ENCODE measurements at regions not wholly inside any gene's neighbourhood (a gene's known extent, or its start where the extent isn't known, plus 50 kb on each side); places are given as distances from the start of the nearest gene placed in this dataset.

GRCh38 chr17:45676695-45677094, 107.4 kb upstream of the CRHR1 start:
- peaks cover 33% of the 10 kb centered on the region for H3K27me3 Mint-ChIP-seq
- peaks cover 7% of the 10 kb centered on the region for H3K9me3 Mint-ChIP-seq (ENCODE audit: insufficient read depth)

GRCh38 chr17:45677770-45678169, 106.3 kb upstream of the CRHR1 start:
- ATAC-seq (ENCODE audit: low read depth): no peak
- H4K20me1 ChIP-seq (ENCODE audit: control insufficient read depth, insufficient read depth, low read length, poor library complexity, severe bottlenecking): no peaks in the 10 kb centered on the region
- Mint-ChIP-seq H3K27me3 (peaks cover 41% of the 10 kb centered on the region), H3K4me3 (no peak overlapping the region), H3K27ac (no peak overlapping the region), H3K4me1 (no peaks in the 10 kb centered on the region), H3K9me3 (ENCODE audit: insufficient read depth) (peaks cover 7% of the 10 kb centered on the region)
- ChIA-PET CTCF (no interaction called here), POLR2A (no interaction called here)
- H3K9me3 ChIP-seq (ENCODE audit: control extremely low read depth in 1 of 3, control insufficient read depth in 2 of 3, insufficient read depth in 1 of 3, low read length in 2 of 3): peaks cover 0 to 4% (median 2%) of the 10 kb centered on the region in 3 donors
- H3K27ac ChIP-seq (ENCODE audit: low read length in 2 of 2): no peak overlapping the region
- no peaks in the 10 kb centered on the region for H3K36me3 ChIP-seq (replicated peaks in 1 of 2; ENCODE audit: control extremely low read depth in 1 of 2, control insufficient read depth in 1 of 2, extremely low read depth in 1 of 2, insufficient read depth in 2 of 2, low read length in 1 of 2)
- H3K4me1 ChIP-seq (ENCODE audit: control insufficient read depth in 2 of 2, insufficient read depth in 2 of 2, low read length in 2 of 2): no peaks in the 10 kb centered on the region
- 86% methylated on average over 1 of the region's 3 CpGs for whole genome bisulfite sequencing (ENCODE audit: insufficient coverage)
- intact Hi-C loops (cut with micrococcal nuclease): no loop called here
- no peak overlapping the region for H3K4me2 ChIP-seq (replicated peaks; ENCODE audit: low read depth, low read length, poor library complexity, severe bottlenecking)
- H2AFZ ChIP-seq (ENCODE audit: insufficient read depth, low read depth, low read length, poor library complexity, severe bottlenecking): no peak overlapping the region
- no peak overlapping the region for H3K4me3 ChIP-seq (ENCODE audit: control extremely low read depth in 1 of 5, extremely low read depth in 1 of 5, insufficient read depth in 1 of 5, low read depth in 2 of 5, low read length in 4 of 5)
- TF ChIP-seq EZH2 (IDR thresholded peaks at IDR 0.05; ENCODE audit: borderline replicate concordance, insufficient read depth, low read depth, low read length, poor library complexity, severe bottlenecking): no peak
- no peak for TF ChIP-seq CTCF (IDR thresholded peaks at IDR 0.05)
- peaks cover 0 to 14% (median 0%) of the 10 kb centered on the region in 4 experiments for H3K27me3 ChIP-seq (replicated peaks in 1 of 4; ENCODE audit: control extremely low read depth in 1 of 4, control insufficient read depth in 3 of 4, insufficient read depth in 4 of 4, low read length in 3 of 4)
- no peak overlapping the region for H3K9ac ChIP-seq (ENCODE audit: low read length)
- no peak for DNase-seq
- H3K79me2 ChIP-seq (ENCODE audit: control insufficient read depth, insufficient read depth, low read length): no peaks in the 10 kb centered on the region

More at GRCh38 chr17:45676695-45677094, 107.4 kb upstream of the CRHR1 start:
- H4K20me1 ChIP-seq (ENCODE audit: control insufficient read depth, insufficient read depth, low read length, poor library complexity, severe bottlenecking): no peaks in the 10 kb centered on the region
- no peak overlapping the region for H3K27ac ChIP-seq (ENCODE audit: low read length in 2 of 2)
- peaks cover 0 to 8% (median 2%) of the 10 kb centered on the region in 3 donors for H3K9me3 ChIP-seq (ENCODE audit: control extremely low read depth in 1 of 3, control insufficient read depth in 2 of 3, insufficient read depth in 1 of 3, low read length in 2 of 3)
- no peaks in the 10 kb centered on the region for H3K79me2 ChIP-seq (ENCODE audit: control insufficient read depth, insufficient read depth, low read length)
- POLR2A ChIA-PET: no interaction called here
- no peak overlapping the region for H3K4me2 ChIP-seq (replicated peaks; ENCODE audit: low read depth, low read length, poor library complexity, severe bottlenecking)
- TF ChIP-seq EZH2 (IDR thresholded peaks at IDR 0.05; ENCODE audit: borderline replicate concordance, insufficient read depth, low read depth, low read length, poor library complexity, severe bottlenecking): no peak
- TF ChIP-seq CTCF (IDR thresholded peaks at IDR 0.05): no peak
- intact Hi-C loops (cut with micrococcal nuclease): no loop called here
- peaks cover 0 to 11% (median 0%) of the 10 kb centered on the region in 4 experiments for H3K27me3 ChIP-seq (replicated peaks in 1 of 4; ENCODE audit: control extremely low read depth in 1 of 4, control insufficient read depth in 3 of 4, insufficient read depth in 4 of 4, low read length in 3 of 4)
- Mint-ChIP-seq H3K4me3 (no peak overlapping the region), H3K27ac (no peak overlapping the region), H3K4me1 (no peaks in the 10 kb centered on the region)
- H2AFZ ChIP-seq (ENCODE audit: insufficient read depth, low read depth, low read length, poor library complexity, severe bottlenecking): no peak overlapping the region
- H3K9ac ChIP-seq (ENCODE audit: low read length): no peak overlapping the region
- no peaks in the 10 kb centered on the region for H3K36me3 ChIP-seq (replicated peaks in 1 of 2; ENCODE audit: control extremely low read depth in 1 of 2, control insufficient read depth in 1 of 2, extremely low read depth in 1 of 2, insufficient read depth in 2 of 2, low read length in 1 of 2)
- WGBS (ENCODE audit: insufficient coverage): 92% methylated on average over 4 of the region's 6 CpGs
- H3K4me1 ChIP-seq (ENCODE audit: control insufficient read depth in 2 of 2, insufficient read depth in 2 of 2, low read length in 2 of 2): no peaks in the 10 kb centered on the region
- CTCF ChIA-PET: no interaction called here
- DNase-seq (no peak), ATAC-seq (ENCODE audit: low read depth) (no peak)
- H3K4me3 ChIP-seq (ENCODE audit: control extremely low read depth in 1 of 5, extremely low read depth in 1 of 5, insufficient read depth in 1 of 5, low read depth in 2 of 5, low read length in 4 of 5): no peak overlapping the region
